ENCODE measurements at regions not wholly inside any gene's neighbourhood (a gene's known extent, or its start where the extent isn't known, plus 50 kb on each side); places are given as distances from the start of the nearest gene placed in this dataset.

- no peaks in the 10 kb centered on the region for H3K36me3 ChIP-seq (ENCODE audit: control insufficient read depth in 2 of 2, insufficient read depth in 1 of 2, low read length in 2 of 2)
- POLR2A ChIA-PET = no interaction called here
- no peaks in the 10 kb centered on the region for H3K9me3 ChIP-seq (ENCODE audit: control insufficient read depth, insufficient read depth, low read depth, low read length)
- TF ChIP-seq ATF2 (tag by site-specific recombination; IDR thresholded peaks at IDR 0.05; ENCODE audit: low read depth) (no peak), ZFP3 (tag by site-specific recombination; IDR thresholded peaks at IDR 0.05; ENCODE audit: low read depth) (no peak), ZFP41 (tag by site-specific recombination; IDR thresholded peaks at IDR 0.05; ENCODE audit: borderline replicate concordance) (no peak), ZNF184 (tag by site-specific recombination; IDR thresholded peaks at IDR 0.05) (no peak), ZNF596 (tag by site-specific recombination; IDR thresholded peaks at IDR 0.05) (no peak)
- CTCF ChIA-PET = no interaction called here
- no peaks in the 10 kb centered on the region for H3K4me1 ChIP-seq (ENCODE audit: control insufficient read depth, insufficient read depth, low read length)
- H3K27ac ChIP-seq (ENCODE audit: extremely low read depth, low read depth, low read length) = no peak overlapping the region
- no peak overlapping the region for H3K4me3 ChIP-seq (ENCODE audit: low read depth, low read length)
These were observed 599.9 kb downstream of the SOX5 start for GRCh38 chr12:23349564-23349963.

GRCh38 chr12:23350808-23351207 lies 598.7 kb downstream of the SOX5 start:
- ChIA-PET POLR2A (no interaction called here), CTCF (no interaction called here)
- Histone ChIP-seq H3K9me3 (ENCODE audit: control insufficient read depth, insufficient read depth, low read depth, low read length) (no peaks in the 10 kb centered on the region), H3K4me3 (ENCODE audit: low read depth, low read length) (no peak overlapping the region), H3K4me1 (ENCODE audit: control insufficient read depth, insufficient read depth, low read length) (no peaks in the 10 kb centered on the region), H3K36me3 (ENCODE audit: control insufficient read depth in 2 of 2, insufficient read depth in 1 of 2, low read length in 2 of 2) (no peaks in the 10 kb centered on the region), H3K27ac (ENCODE audit: extremely low read depth, low read depth, low read length) (no peak overlapping the region)
- TF ChIP-seq ZNF112 (tag by site-specific recombination; IDR thresholded peaks at IDR 0.05) = no peak
- no peak for TF ChIP-seq ZNF473 (tag by site-specific recombination; IDR thresholded peaks at IDR 0.05)

GRCh38 chr12:23352670-23353069 lies 596.8 kb downstream of the SOX5 start:
- ChIA-PET CTCF (no interaction called here), POLR2A (no interaction called here)
- no peaks in the 10 kb centered on the region for H3K36me3 ChIP-seq (ENCODE audit: control insufficient read depth in 2 of 2, insufficient read depth in 1 of 2, low read length in 2 of 2)
- no peaks in the 10 kb centered on the region for H3K4me1 ChIP-seq (ENCODE audit: control insufficient read depth, insufficient read depth, low read length)
- H3K4me3 ChIP-seq (ENCODE audit: low read depth, low read length) = no peak overlapping the region
- no peak for TF ChIP-seq ZNF239 (tag by site-specific recombination; IDR thresholded peaks at IDR 0.05)
- TF ChIP-seq ZNF580 (tag by site-specific recombination; IDR thresholded peaks at IDR 0.05) = no peak
- no peak for TF ChIP-seq ZBTB21 (tag by site-specific recombination; IDR thresholded peaks at IDR 0.05)
- TF ChIP-seq ZNF629 (tag by site-specific recombination; IDR thresholded peaks at IDR 0.05) = no peak
- no peak for TF ChIP-seq WT1 (tag by site-specific recombination; IDR thresholded peaks at IDR 0.05)
- TF ChIP-seq ZNF157 (tag by site-specific recombination; IDR thresholded peaks at IDR 0.05) = no peak
- TF ChIP-seq PRDM4 (tag by site-specific recombination; IDR thresholded peaks at IDR 0.05) = no peak
- no peak for TF ChIP-seq ZBTB20 (tag by site-specific recombination; IDR thresholded peaks at IDR 0.05)
- TF ChIP-seq MEIS1 (CRISPR knock-in tag; IDR thresholded peaks at IDR 0.05; ENCODE audit: borderline replicate concordance) = no peak
- no peak for TF ChIP-seq RBAK (tag by site-specific recombination; IDR thresholded peaks at IDR 0.05)
- no peak for TF ChIP-seq ZNF660 (tag by site-specific recombination; IDR thresholded peaks at IDR 0.05)
- no peak for TF ChIP-seq KLF17 (tag by site-specific recombination; IDR thresholded peaks at IDR 0.05)
- no peak for TF ChIP-seq TCF7L2 (IDR thresholded peaks at IDR 0.05; ENCODE audit: borderline replicate concordance, low read depth, low read length)
- TF ChIP-seq ZNF354C (tag by site-specific recombination; IDR thresholded peaks at IDR 0.05; ENCODE audit: borderline replicate concordance, low read depth) = no peak
- no peak for TF ChIP-seq ZNF324 (tag by site-specific recombination; IDR thresholded peaks at IDR 0.05)
- no peaks in the 10 kb centered on the region for H3K9me3 ChIP-seq (ENCODE audit: control insufficient read depth, insufficient read depth, low read depth, low read length)
- no peak overlapping the region for H3K27ac ChIP-seq (ENCODE audit: extremely low read depth, low read depth, low read length)
